ENCODE measurements at regions not wholly inside any gene's neighbourhood (a gene's known extent, or its start where the extent isn't known, plus 50 kb on each side); places are given as distances from the start of the nearest gene placed in this dataset.
"Not testable (repeated sequence)": the region's sequence is repeated elsewhere in the genome, so short reads cannot be mapped to it uniquely, and the experiment has no call there.

DNA sequence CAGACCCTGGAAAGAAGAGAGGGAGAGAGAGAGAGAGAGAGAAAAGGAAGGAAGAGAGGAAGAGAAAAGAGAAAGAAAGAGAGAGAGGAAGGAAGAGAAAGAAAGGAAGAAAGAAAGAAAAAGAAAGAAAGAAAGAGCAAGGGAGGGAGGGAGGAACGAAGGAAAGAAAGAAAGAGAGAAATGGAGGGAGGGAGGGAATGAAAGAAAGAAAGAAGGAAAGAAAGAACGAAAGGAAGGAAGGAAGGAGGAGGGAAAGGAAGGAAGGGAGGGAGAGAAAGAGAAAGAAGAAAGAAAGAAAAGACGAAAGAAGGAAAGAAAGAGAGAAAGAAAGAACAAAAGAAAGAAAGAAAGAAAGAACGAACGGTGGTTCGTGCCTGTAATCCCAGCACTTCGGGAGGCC is 133.4 kb downstream of the HNRNPD start:
- H3K9me3 ChIP-seq (replicated peaks; ENCODE audit: control insufficient read depth, insufficient read depth, low read length), result no peaks in the 10 kb centered on the region
- ChIA-PET CTCF (interaction anchor here (1.0 kb wide), 1 partner anchor 12 kb away, joined by 3 read pairs; no protein-coding TSS in a partner anchor), RAD21 (ENCODE audit: unreplicated experiment) (no interaction called here), POLR2A (no interaction called here), SMC1A (ENCODE audit: uncharacterized antibody, unreplicated experiment) (no interaction called here)
- no peak overlapping the region for H3K4me3 ChIP-seq
- ATAC-seq, result no peak
- BruUV-seq (replicated peaks), result no TSS peak
- in situ Hi-C loops (cut with MboI) (no loop called here), intact Hi-C loops (cut with micrococcal nuclease; ENCODE audit: unreplicated experiment) (no loop called here)
- 63% methylated on average over 7 of the region's 7 CpGs for WGBS (ENCODE audit: insufficient coverage, insufficient replicate concordance, low lambda C conversion rate, missing lambda C conversion rate)
- no peak overlapping the region for H2AFZ ChIP-seq (ENCODE audit: control insufficient read depth, low read depth, low read length)
- H3K79me2 ChIP-seq (ENCODE audit: control insufficient read depth, insufficient read depth, low read length), result no peaks in the 10 kb centered on the region
- H3K4me2 ChIP-seq (ENCODE audit: control insufficient read depth, insufficient read depth), result no peak overlapping the region
- H3K9ac ChIP-seq (ENCODE audit: control insufficient read depth, insufficient read depth, low read length), result no peak overlapping the region
- H3K4me1 ChIP-seq (ENCODE audit: control insufficient read depth, insufficient read depth, low read length), result no peaks in the 10 kb centered on the region
- no peaks in the 10 kb centered on the region for H3K36me3 ChIP-seq (ENCODE audit: control insufficient read depth in 2 of 2, insufficient read depth in 2 of 2, low read length in 1 of 2)
- no peaks in the 10 kb centered on the region for H3K27me3 ChIP-seq (replicated peaks in 1 of 2; ENCODE audit: control insufficient read depth in 2 of 2, insufficient read depth in 2 of 2, low read length in 1 of 2)
- H3K27ac ChIP-seq (ENCODE audit: control insufficient read depth, insufficient read depth), result no peak overlapping the region
- no peak for FAIRE-seq
- DNase-seq (ENCODE audit: low read depth, low spot score), result no peak
- no peak for TF ChIP-seq RB1 (IDR thresholded peaks at IDR 0.05; ENCODE audit: borderline replicate concordance)
- TF ChIP-seq SMARCA5 (IDR thresholded peaks at IDR 0.05), result no peak
- TF ChIP-seq, protein P1, sequence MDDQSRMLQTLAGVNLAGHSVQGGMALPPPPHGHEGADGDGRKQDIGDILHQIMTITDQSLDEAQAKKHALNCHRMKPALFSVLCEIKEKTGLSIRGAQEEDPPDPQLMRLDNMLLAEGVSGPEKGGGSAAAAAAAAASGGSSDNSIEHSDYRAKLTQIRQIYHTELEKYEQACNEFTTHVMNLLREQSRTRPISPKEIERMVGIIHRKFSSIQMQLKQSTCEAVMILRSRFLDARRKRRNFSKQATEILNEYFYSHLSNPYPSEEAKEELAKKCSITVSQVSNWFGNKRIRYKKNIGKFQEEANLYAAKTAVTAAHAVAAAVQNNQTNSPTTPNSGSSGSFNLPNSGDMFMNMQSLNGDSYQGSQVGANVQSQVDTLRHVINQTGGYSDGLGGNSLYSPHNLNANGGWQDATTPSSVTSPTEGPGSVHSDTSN (IDR thresholded peaks at IDR 0.05; ENCODE audit: insufficient replicate concordance, low read depth, low read length), result no peak
- TF ChIP-seq TCF3 (IDR thresholded peaks at IDR 0.05; ENCODE audit: borderline replicate concordance, insufficient read depth, low read depth, low read length), result no peak
- no peaks in the 10 kb centered on the region for H4K20me1 ChIP-seq (ENCODE audit: control insufficient read depth, insufficient read depth)

DNA sequence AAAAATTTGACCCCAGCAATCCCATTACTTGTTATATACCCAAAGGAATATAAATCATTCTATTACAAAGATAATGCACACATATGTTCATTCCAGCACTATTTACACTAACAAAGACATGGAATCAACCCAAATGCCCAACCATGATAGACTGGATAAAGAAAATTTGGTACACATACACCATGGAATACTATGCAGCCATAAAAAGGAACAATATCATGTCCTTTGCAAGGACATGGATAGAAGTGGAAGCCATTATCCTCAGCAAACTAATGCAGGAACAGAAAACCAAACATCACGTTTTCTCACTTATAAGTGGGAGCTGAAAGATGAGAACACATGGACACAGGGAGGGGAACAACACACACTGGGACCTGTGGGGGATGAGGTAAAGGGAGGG is 136.6 kb downstream of the HNRNPD start:
- ATAC-seq; H3K4me3 ChIP-seq; H3K27me3 ChIP-seq (replicated peaks in 1 of 2; ENCODE audit: control insufficient read depth in 2 of 2, insufficient read depth in 2 of 2, low read length in 1 of 2); H3K9me3 ChIP-seq (replicated peaks; ENCODE audit: control insufficient read depth, insufficient read depth, low read length); SMC1A ChIA-PET (ENCODE audit: uncharacterized antibody, unreplicated experiment); H3K79me2 ChIP-seq (ENCODE audit: control insufficient read depth, insufficient read depth, low read length); H3K36me3 ChIP-seq (ENCODE audit: control insufficient read depth in 2 of 2, insufficient read depth in 2 of 2, low read length in 1 of 2); H3K27ac ChIP-seq (ENCODE audit: control insufficient read depth, insufficient read depth); FAIRE-seq; H3K4me1 ChIP-seq (ENCODE audit: control insufficient read depth, insufficient read depth, low read length); in situ Hi-C loops (cut with MboI); H3K9ac ChIP-seq (ENCODE audit: control insufficient read depth, insufficient read depth, low read length); BruUV-seq (replicated peaks); RAD21 ChIA-PET (ENCODE audit: unreplicated experiment); CTCF ChIA-PET; DNase-seq (ENCODE audit: low read depth, low spot score); H3K4me2 ChIP-seq (ENCODE audit: control insufficient read depth, insufficient read depth); H2AFZ ChIP-seq (ENCODE audit: control insufficient read depth, low read depth, low read length); POLR2A ChIA-PET; intact Hi-C loops (cut with micrococcal nuclease; ENCODE audit: unreplicated experiment); H4K20me1 ChIP-seq (ENCODE audit: control insufficient read depth, insufficient read depth): not testable (repeated sequence)
- WGBS (ENCODE audit: insufficient coverage, insufficient replicate concordance, low lambda C conversion rate, missing lambda C conversion rate), result 0% methylated on average over 1 of the region's 1 CpG

Data from GM12878 (cell line).